ENCODE measurements at regions not wholly inside any gene's neighbourhood (a gene's known extent, or its start where the extent isn't known, plus 50 kb on each side); places are given as distances from the start of the nearest gene placed in this dataset.

- TF ChIP-seq CTCF (IDR thresholded peaks at IDR 0.05), result no peak
- TF ChIP-seq POLR2A (IDR thresholded peaks at IDR 0.05), result no peak
Measured at GRCh38 chr3:135674508-135674907, 291.0 kb upstream of the PPP2R3A start.
